Ovary (tissue), 7 donors: ENCODE measurements at regions not wholly inside any gene's neighbourhood (a gene's known extent, or its start where the extent isn't known, plus 50 kb on each side); places are given as distances from the start of the nearest gene placed in this dataset.
"Not testable (repeated sequence)": the region's sequence is repeated elsewhere in the genome, so short reads cannot be mapped to it uniquely, and the experiment has no call there.

ENCODE experiments used
- DNase-seq, 5 donors: peaks; one replicate each; pipeline ENCODE4 v3.0.0-alpha.2; 2019 to 2020
- H3K27ac ChIP-seq, 2 donors: fragments of 200-600 bp; one replicate each; pipeline versions ENCODE4 v1.5.1 to v1.8.0; 2019 to 2022
- H3K27me3 ChIP-seq: fragments of 200-600 bp; one replicate; pipeline ENCODE4 v1.8.0; 2022
- H3K36me3 ChIP-seq: fragments of 200-600 bp; sonication (generic); one replicate; pipeline ENCODE4 v1.5.1; 2019
- H3K4me1 ChIP-seq: one replicate; pipeline ENCODE4 v1.8.1; 2013; ENCODE audit warnings: mild to moderate bottlenecking, moderate library complexity; ENCODE audit not compliant: insufficient read depth
- H3K4me3 ChIP-seq: fragments of 200-600 bp; sonication (generic); one replicate; pipeline ENCODE4 v1.5.1; 2017
- H3K9me3 ChIP-seq, 2 donors: fragments of 200-600 bp in 1 of 2; sonication (generic) in 1 of 2; one replicate each; pipeline versions ENCODE4 v1.5.1 to v1.8.1; 2013 to 2019; ENCODE audit warnings: mild to moderate bottlenecking in 1 of 2, moderate library complexity in 1 of 2
- CTCF ChIP-seq, 3 donors: fragments of 450-650 bp in 2 of 3; fragments of 200-600 bp in 1 of 3; IDR thresholded peaks; one replicate each; pipeline versions ENCODE4 v1.5.1 to v1.8.0; 2016 to 2022; ENCODE audit warnings: antibody characterized with exemption in 3 of 3, mild to moderate bottlenecking in 1 of 3
- EP300 ChIP-seq: sonication (generic); formaldehyde crosslinking; IDR thresholded peaks from one replicate; pipeline ENCODE4 v1.6.1; 2017; ENCODE audit warnings: antibody characterized with exemption
- POLR2A ChIP-seq: fragments of 450-650 bp; IDR thresholded peaks from one replicate; pipeline ENCODE4 v1.6.1; 2017; ENCODE audit warnings: antibody characterized with exemption, mild to moderate bottlenecking, moderate library complexity
- WGBS, 3 donors: extraction: QIAGEN DNeasy Blood & Tissue Kit in 1 of 3; methylation state at CpG; one replicate each; pipeline versions ENCODE4 v1.1.5 to v1.1.7; 2013 to 2017; 5-methylcytosine and 5-hydroxymethylcytosine counted together
- intact Hi-C, 4 donors: fragments of 100-400 bp; cut with DNase I; formaldehyde crosslinking; loops; one replicate each; pipeline versions ENCODE4 v1.11.0 to v1.15.1; 2022 to 2023
- donor health status: DM: no; HTN: no; CAD: no; lungs with moderate emphysema.
- donor health status: DM: no; HTN: no; CAD: no.
- donor health status: Bipolar disorder and iron deficiency.
- donor health status: DM: no; HTN: no; CAD: no.
- donor health status: DM: yes; HTN: yes; CAD: no.

DNA sequence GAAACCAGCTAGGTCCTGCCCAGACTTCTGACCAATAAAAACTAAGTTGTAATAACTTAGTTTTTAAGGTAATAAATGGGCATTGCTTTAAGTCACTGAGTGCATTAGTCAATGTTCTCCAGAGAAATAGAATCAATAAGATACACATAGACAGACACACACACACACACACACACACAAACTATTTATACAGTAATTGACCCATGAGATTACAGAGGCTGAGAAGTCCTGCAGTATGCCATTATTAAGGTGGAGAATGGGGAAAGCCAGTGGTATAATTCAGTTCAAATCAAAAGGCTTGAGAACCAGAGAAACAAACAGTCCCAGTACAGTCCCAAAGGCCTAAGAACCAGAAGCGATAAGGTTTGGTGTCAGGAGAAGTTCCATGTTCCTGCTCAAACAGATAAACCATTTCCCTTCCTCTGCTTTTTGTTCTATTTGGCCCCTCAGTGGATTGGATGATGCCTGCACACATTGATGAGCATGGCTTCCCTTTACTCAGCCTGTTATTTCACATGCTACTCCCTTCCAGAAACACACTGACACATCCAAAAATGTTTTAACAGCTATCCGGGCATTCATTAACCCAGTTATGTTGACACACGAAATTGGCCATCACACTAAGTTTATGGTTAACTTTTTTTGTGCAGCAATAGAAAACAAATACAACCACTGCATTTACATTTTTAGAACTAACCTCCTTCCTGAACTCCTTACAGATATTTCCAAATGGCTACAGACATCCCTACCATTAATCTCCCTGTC, 828.2 kb upstream of the NCAM2 start:
- intact Hi-C loops = no loop called here
- no peak overlapping the region for H3K4me3 ChIP-seq
- H3K27ac ChIP-seq = no peak overlapping the region
- H3K9me3 ChIP-seq = no peaks in the 10 kb centered on the region
- WGBS, 3 donors = 73 to 79% (median 77%) methylated on average over 3 of the region's 3 CpGs
- no peaks in the 10 kb centered on the region for H3K4me1 ChIP-seq
- H3K36me3 ChIP-seq = no peaks in the 10 kb centered on the region
- no peak for TF ChIP-seq POLR2A
- no peak for TF ChIP-seq EP300
- no peak for TF ChIP-seq CTCF (IDR thresholded peaks at IDR 0.05)
- no peaks in the 10 kb centered on the region for H3K27me3 ChIP-seq
- no peak for DNase-seq

- Histone ChIP-seq H3K9me3 (no peaks in the 10 kb centered on the region), H3K36me3 (no peaks in the 10 kb centered on the region), H3K4me1 (no peaks in the 10 kb centered on the region), H3K27ac (no peak overlapping the region), H3K27me3 (no peaks in the 10 kb centered on the region), H3K4me3 (no peak overlapping the region)
- intact Hi-C loops = no loop called here
- no peak for DNase-seq
- WGBS, 3 donors = 46 to 49% (median 46%) methylated on average over 3 of the region's 3 CpGs
- no peak for TF ChIP-seq EP300
- no peak for TF ChIP-seq CTCF (IDR thresholded peaks at IDR 0.05)
- TF ChIP-seq POLR2A = no peak
Observed at GRCh38 chr21:20186186-20186585, 812.0 kb upstream of the NCAM2 start.

GRCh38 chr21:20187028-20187427, 811.2 kb upstream of the NCAM2 start:
- no peaks in the 10 kb centered on the region for H3K27me3 ChIP-seq
- H3K27ac ChIP-seq = no peak overlapping the region
- no peak overlapping the region for H3K4me3 ChIP-seq
- H3K4me1 ChIP-seq = no peaks in the 10 kb centered on the region
- no peaks in the 10 kb centered on the region for H3K36me3 ChIP-seq
- H3K9me3 ChIP-seq = no peaks in the 10 kb centered on the region
- DNase-seq = no peak
- no peak for TF ChIP-seq POLR2A
- intact Hi-C loops = no loop called here
- 50 to 67% (median 57%) methylated on average over 2 of the region's 2 CpGs for WGBS, 3 donors

- WGBS, 3 donors = 90 to 93% (median 91%) methylated on average over 3 of the region's 4 CpGs
Observed at GRCh38 chr21:20201323-20201722, 796.9 kb upstream of the NCAM2 start.

GRCh38 chr21:20207335-20207734, 790.9 kb upstream of the NCAM2 start:
- no peak for TF ChIP-seq CTCF (IDR thresholded peaks at IDR 0.05)
- TF ChIP-seq EP300 = no peak
- TF ChIP-seq POLR2A = no peak
- WGBS, 3 donors = 10 to 42% (median 10%) methylated on average over 3 of the region's 3 CpGs
- intact Hi-C loops = no loop called here
- no peaks in the 10 kb centered on the region for H3K36me3 ChIP-seq
- H3K9me3 ChIP-seq = no peaks in the 10 kb centered on the region
- DNase-seq = no peak
- no peak overlapping the region for H3K27ac ChIP-seq
- H3K27me3 ChIP-seq = no peaks in the 10 kb centered on the region
- H3K4me3 ChIP-seq = no peak overlapping the region
- no peaks in the 10 kb centered on the region for H3K4me1 ChIP-seq

More at GRCh38 chr21:20201323-20201722, 796.9 kb upstream of the NCAM2 start:
- H3K36me3 ChIP-seq, H3K9me3 ChIP-seq, H3K27ac ChIP-seq, DNase-seq, H3K4me3 ChIP-seq, H3K27me3 ChIP-seq, intact Hi-C loops, H3K4me1 ChIP-seq: not testable (repeated sequence)
